Left lobe of liver (tissue), 2 donors: ENCODE measurements at regions not wholly inside any gene's neighbourhood (a gene's known extent, or its start where the extent isn't known, plus 50 kb on each side); places are given as distances from the start of the nearest gene placed in this dataset.
"Not testable (repeated sequence)": the region's sequence is repeated elsewhere in the genome, so short reads cannot be mapped to it uniquely, and the experiment has no call there.

Experiments used
- ATAC-seq: fragments of 200-7000 bp; cut with Tn5 transposase; one replicate; pipeline ENCODE4 v1.9.1; 2020; ENCODE audit warnings: mild to moderate bottlenecking, moderate library complexity
- DNase-seq: peaks from one replicate; pipeline ENCODE4 v3.0.0-alpha.2; 2020; ENCODE audit warnings: low spot score
- donor health status: DM: no; HTN: no; CAD: no; lungs with moderate emphysema.
- donor health status: DM: no; HTN: yes; CAD: no.

GRCh38 chr4:126930059-126930458 lies 702.7 kb upstream of the INTU start:
- ATAC-seq, DNase-seq: not testable (repeated sequence)

DNA sequence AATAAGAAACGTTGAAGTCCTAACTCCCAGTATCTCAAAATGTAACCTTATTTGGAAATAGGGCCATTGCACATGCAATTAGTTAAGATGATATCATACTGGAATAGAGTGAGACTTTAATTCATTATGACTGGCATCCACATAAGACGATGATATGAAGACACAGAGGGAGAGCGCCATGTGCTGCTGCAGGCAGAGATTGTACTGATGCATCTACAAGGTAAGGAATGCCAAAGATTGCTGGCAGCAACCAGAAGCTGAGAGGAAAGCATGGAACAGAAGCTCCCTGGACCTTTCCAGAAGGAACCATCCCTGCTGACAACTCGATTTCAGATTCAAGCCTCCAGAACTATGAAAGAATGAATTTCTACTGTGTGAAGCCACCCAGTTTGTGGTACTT lies 697.0 kb upstream of the INTU start:
- DNase-seq = no peak
- ATAC-seq = no peak

DNA sequence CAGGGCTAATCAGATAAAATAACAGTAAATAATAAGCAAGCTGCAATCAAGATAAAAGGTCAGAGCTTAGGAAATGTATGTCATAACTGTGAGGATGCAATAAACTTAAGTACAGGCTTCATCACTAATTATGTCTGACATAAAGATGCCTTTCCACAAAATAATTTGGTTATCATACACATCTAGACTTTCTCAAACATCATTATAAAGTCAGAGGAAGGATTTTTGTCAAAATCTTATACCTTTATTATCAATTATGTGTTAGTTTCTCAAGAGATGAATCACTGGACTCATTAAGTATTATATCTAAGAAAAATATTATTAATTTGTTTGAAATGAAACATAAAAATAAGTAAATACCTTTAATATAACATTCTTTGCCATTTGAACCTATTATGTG lies 695.4 kb upstream of the INTU start:
- ATAC-seq (no peak), DNase-seq (no peak)

- no peak for ATAC-seq
These were observed 694.8 kb upstream of the INTU start for GRCh38 chr4:126937846-126938422.

DNA sequence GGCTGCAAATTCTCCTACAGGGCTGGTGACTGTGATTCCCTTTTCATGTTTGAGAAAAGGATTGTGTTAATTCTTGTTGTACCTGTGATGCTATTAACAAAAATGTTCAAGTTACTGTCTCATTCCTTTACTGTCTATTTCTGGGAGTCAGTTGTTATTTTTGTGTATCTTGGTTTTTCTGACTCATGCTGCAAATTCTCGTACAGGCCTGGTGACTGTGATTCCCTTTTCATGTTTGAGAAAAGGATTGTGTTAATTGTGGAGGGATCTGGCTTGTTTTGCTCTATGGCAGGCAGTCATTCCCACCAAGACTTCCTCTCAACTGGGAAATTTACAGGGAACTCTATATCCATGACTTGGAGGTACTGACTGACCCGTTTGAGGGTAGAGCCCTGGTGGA lies 693.4 kb upstream of the INTU start:
- no peak for ATAC-seq
- DNase-seq = no peak

More at GRCh38 chr4:126937846-126938422, 694.8 kb upstream of the INTU start:
- DNase-seq = no peak

GRCh38 chr4:126947536-126947935 lies 685.2 kb upstream of the INTU start:
- ATAC-seq (no peak), DNase-seq (no peak)

- ATAC-seq = no peak
- DNase-seq = no peak
These were observed 678.0 kb upstream of the INTU start for GRCh38 chr4:126954537-126955291.

GRCh38 chr4:126955292-126956183 lies 677.2 kb upstream of the INTU start:
- DNase-seq = no peak

GRCh38 chr4:126956184-126956897 lies 676.4 kb upstream of the INTU start:
- no peak for DNase-seq
- no peak for ATAC-seq

More at GRCh38 chr4:126955292-126956183, 677.2 kb upstream of the INTU start:
- no peak for ATAC-seq

DNA sequence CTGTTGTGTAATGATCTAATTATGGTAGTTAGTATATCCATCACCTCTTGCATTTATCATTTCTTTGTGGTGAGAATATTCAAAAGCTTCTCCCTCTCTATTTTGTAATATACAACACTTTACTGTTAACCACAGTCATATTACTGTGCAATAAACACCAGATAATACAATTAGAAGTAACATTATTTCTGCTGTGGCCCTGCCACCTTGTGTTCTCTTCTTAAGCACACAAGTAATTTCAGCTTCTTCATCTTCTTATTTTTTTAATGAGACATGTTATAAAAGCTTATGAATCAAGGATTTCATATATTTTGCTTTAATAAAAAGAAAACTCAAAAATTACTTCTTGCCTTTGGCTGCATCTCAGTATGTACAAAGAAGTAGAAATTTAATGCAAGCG lies 675.2 kb upstream of the INTU start:
- ATAC-seq (no peak), DNase-seq (no peak)

DNA sequence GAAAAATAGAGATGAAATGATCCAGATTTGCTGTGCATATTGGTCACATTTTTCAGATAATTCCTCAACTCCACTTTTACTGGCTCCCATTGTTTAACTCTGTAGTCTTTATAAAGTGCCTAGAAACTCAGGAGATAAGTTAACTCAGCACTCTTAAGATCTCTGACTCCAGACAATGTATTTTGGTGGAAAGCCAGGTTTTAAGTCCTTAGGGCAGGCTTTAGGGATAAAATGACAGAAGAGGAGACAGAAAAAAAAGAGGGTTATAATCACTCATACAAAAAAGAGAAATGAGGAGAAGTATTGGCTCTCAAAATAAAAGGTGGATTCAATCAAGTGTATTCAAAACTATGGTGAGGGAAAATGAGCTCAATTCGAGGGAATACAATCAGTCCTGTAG lies 674.8 kb upstream of the INTU start:
- ATAC-seq (no peak), DNase-seq (no peak)

DNA sequence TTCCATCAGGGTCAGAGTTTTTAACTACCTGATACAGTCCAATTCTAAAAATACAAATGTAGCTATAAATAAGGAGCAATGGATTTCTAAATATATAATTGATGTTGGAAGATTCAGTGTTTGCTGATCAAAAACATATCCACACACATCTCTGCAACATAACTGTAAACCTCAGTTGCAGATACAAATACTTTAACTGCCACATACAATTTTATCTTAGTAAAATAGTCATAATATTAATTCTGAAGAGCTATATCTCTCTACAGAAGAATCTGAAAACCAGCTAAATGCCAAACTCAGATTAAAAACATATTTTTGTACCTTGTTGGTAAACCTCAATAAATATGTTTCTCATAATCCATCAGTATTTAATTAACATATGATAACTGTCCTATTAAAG lies 674.3 kb upstream of the INTU start:
- ATAC-seq (no peak), DNase-seq (no peak)

GRCh38 chr4:126959056-126959745 lies 673.6 kb upstream of the INTU start:
- DNase-seq (no peak), ATAC-seq (no peak)

- DNase-seq (no peak), ATAC-seq (no peak)
These were observed 672.0 kb upstream of the INTU start for GRCh38 chr4:126960760-126961159.

- ATAC-seq = no peak
- no peak for DNase-seq
These were observed 671.1 kb upstream of the INTU start for GRCh38 chr4:126961661-126962060.

DNA sequence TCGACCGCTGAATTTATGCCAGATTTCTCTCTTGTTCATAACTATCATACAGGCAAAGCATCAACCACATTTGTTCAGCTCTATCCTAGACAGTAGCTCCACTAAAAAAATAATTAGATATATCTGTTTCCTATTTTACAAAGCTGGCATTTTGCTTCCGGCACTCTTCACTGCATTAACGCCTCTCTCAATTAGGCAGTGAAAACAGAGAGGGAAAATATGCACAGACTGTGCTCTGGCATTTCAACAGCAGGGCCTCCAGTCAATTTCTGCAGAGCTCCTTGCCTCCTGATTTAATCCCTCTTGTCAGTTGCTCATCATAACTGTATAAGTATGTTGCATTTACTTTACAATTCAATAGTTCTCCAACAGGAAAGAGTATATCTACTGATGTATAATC lies 666.9 kb upstream of the INTU start:
- DNase-seq (no peak), ATAC-seq (no peak)

DNA sequence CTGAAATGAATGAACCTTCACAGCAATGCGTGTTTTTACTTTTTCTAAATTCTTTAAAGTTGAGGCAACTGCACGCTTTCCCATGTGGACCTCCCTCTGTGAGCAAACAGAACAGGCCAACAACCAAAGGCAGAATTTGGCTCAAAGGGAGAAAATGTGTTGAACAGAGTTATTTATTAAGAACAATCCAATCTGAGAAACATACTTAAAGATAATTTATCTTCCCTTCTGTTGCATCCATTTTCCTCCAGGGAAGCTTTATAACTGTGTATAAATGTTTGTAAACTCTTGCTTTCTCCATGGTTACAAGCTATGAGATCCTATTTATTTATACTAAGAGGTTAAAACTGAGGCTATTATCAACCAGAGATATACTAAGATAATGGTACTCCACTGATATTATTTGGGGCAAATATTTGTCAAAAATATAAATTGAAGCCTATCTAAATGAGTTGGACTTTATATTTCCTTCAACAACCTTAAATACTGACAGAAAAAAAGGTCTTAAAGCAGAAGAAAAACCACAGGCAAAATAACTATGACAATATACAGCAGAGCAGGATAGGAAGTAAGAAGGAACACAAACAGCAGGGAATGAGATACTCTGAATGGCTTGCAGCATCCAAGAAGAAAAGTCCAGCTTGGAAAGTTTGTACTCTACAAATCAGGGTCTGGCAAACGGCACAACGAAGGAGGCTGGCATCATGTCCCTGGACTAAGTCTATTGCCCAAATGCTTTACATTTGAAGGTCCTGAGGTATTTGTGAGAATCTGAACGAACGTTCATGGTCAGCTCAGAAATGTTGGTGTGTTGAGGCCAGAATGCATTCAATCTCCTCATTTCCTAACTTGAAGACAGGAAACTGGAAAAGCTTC lies 663.2 kb upstream of the INTU start:
- ATAC-seq (no peak), DNase-seq (no peak)

DNA sequence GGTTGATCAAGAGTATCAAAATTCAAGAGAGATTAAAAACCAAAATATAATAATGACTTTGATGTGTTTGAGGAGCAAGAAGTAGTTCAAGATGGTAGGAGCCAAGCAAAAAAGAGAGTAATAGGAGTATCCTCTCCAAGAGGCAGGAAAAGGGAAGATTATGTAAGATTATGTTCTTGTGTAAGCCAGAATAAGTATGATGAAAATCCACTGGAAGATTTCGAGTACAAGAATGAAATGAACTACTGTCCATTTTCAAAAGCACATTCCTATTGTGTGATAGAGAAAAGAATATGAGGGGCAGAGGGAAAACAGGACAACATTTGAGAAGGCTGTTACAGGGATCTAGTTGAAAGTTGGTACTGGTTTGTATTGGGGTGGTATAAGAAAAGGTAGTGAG lies 659.6 kb upstream of the INTU start:
- ATAC-seq (no peak), DNase-seq (no peak)

- no peak for ATAC-seq
- no peak for DNase-seq
These were observed 655.7 kb upstream of the INTU start for GRCh38 chr4:126976850-126977632.
